NCI-H2029 treated with DMSO at 0.1 percent for 48 hours (cell line): ENCODE measurements at regions not wholly inside any gene's neighbourhood (a gene's known extent, or its start where the extent isn't known, plus 50 kb on each side); places are given as distances from the start of the nearest gene placed in this dataset.

Experiments used
- DNase-seq: peaks from one replicate; lab custom pipeline; 2025; lab: John Stamatoyannopoulos, UW

DNA sequence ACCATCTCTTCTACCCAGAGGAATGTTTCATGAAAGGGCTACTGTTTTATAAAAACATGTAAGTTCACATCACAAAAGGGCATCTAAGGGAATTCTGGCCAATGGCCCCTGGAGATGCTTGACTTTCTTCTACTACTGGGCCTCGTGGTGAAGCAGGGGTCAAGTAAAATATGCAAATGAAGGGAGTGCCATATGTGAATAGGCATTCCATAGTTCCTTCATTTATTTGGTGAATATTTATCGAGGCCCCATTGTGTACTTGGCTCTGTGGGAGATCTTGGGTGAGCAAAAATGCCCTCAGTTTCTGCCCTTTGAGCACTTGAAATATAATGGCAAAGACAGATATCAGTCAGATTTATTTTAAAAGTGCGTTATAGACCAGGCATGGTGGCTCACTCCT is 101.3 kb upstream of the CACNA2D3 start:
- no peak for DNase-seq

GRCh38 chr3:54020436-54020835 is 101.9 kb upstream of the CACNA2D3 start:
- DNase-seq: no peak

DNA sequence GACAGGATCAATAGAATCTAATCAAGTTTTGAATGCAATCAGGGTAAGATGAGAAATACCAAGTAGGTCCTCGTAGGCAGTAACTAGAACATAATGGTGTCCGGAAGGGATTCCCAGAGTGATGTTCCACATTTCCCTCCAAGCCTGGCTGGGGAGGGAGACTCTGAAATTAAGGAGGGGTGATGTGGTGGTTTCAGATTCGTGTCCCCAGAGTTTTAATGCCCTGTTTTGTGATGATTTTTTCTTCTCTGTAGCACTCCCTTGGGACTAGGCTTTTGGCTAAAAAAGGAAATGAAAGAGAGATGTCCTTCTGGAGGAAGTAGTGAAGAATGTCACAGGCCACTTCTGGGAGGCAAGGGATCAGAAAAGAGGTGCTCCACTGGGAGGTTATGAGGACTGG is 108.3 kb upstream of the CACNA2D3 start:
- no peak for DNase-seq

GRCh38 chr3:54008744-54009143 is 113.6 kb upstream of the CACNA2D3 start:
- DNase-seq: no peak

GRCh38 chr3:54008099-54008498 is 114.3 kb upstream of the CACNA2D3 start:
- no peak for DNase-seq

GRCh38 chr3:54004335-54004734 is 112.7 kb upstream of the SELENOK start:
- no peak for DNase-seq

- no peak for DNase-seq
Observed at GRCh38 chr3:54003136-54003535, 111.5 kb upstream of the SELENOK start.

DNA sequence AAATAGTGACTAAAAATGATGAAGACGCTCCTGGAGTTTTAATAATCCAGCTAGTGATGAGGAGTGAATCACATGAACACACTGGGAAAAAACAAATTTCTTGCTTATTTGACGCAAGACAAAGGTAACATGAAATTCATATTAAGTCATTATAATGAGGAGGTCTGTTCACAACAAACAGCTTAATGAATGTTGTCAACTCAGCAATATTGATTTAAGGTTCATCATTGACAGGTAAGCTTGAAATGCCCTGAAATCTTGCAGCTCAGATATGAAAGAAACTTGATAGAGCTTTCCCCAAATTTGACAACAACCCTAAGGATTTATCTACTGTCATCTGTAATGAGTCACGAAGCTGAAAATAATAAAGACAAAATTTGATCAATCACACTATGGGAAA is 108.1 kb upstream of the SELENOK start:
- DNase-seq: no peak

DNA sequence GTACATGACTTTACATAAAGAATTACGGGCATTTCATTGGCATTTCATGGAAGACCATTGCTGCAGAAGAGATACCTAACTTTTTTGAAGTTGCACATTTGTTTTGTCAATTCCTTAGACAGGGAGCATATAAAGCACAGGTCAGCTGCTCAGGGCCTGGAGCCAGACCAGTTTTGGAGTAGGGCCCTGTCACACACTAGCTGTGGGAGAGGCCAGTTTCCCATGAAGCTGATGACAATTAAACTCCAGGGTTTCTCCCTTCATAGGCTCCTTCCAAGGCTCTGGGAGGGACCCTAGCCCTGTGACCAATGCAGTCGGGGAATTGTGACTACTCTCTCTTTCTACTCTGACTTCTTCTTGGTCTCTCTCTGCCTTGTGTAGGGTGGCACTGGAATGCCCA is 107.3 kb upstream of the SELENOK start:
- no peak for DNase-seq

- no peak for DNase-seq
Observed at GRCh38 chr3:53997476-53997875, 105.8 kb upstream of the SELENOK start.

GRCh38 chr3:53996141-53996874 is 104.6 kb upstream of the SELENOK start:
- DNase-seq: no peak

- DNase-seq: no peak
Observed at GRCh38 chr3:53994986-53995603, 103.4 kb upstream of the SELENOK start.

- no peak for DNase-seq
Observed at GRCh38 chr3:53991240-53991639, 99.6 kb upstream of the SELENOK start.

DNA sequence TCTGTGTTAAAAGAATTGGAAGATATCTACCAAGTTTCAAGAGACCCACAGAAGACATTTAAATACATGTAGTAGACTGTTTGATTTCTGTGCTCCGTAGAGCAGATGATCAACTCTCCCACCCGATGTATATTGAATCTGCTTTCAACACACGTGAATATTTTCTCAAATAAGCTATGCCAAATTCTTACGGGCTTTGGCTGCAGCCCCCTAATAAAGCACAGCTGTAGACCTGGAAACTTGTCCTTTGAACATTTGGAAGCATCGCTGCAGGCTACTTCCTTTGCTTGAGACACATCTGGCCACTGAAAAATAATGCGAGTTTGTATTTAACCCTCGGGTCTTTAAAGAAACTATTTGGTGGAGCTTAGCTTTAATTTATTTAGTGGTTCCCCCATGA is 98.3 kb upstream of the SELENOK start:
- no peak for DNase-seq

GRCh38 chr3:53989451-53989850 is 97.8 kb upstream of the SELENOK start:
- DNase-seq: no peak

DNA sequence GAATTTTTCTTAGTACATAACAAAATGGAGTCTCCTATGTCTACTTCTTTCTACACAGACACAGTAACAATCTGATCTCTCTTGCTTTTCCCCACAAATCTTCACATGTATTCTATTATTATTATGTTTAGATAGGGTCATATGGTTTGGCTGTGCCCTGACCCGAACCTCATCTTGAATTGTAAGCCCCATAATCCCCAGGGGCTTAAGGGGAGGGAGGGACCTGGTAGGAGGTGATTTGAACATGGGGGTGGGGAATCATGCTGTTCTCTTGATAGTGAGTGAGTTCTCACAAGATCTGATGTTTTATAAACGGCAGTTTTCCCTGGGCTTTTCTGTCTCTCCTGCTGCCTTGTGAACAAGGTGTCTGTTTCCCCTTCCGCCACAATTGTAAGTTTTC is 86.7 kb upstream of the SELENOK start:
- DNase-seq: no peak

DNA sequence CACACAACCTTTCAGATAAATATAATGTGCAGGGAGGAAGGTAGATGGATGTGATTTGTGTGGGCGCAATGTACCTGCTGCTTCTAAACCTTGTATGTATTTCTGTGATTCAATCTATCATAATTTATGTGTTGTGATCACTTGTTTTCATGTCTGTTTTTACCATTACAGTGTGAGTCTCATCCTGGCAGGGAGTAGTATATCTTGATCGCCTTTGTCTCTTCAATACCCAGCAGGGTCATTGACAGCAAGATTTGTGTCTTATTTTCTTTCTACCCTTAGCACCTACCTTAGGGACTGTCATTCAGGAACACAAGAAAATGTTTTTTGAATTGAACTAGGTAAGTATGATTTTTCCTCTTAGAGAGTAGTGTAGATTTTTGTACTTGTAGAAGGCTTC is 83.7 kb upstream of the SELENOK start:
- DNase-seq: no peak

- no peak for DNase-seq
Observed at GRCh38 chr3:53974324-53974723, 82.7 kb upstream of the SELENOK start.

- no peak for DNase-seq
Observed at GRCh38 chr3:53973905-53974304, 82.2 kb upstream of the SELENOK start.

- no peak for DNase-seq
Observed at GRCh38 chr3:53970661-53971060, 79.0 kb upstream of the SELENOK start.

GRCh38 chr3:53969086-53969485 is 77.4 kb upstream of the SELENOK start:
- DNase-seq: no peak

DNA sequence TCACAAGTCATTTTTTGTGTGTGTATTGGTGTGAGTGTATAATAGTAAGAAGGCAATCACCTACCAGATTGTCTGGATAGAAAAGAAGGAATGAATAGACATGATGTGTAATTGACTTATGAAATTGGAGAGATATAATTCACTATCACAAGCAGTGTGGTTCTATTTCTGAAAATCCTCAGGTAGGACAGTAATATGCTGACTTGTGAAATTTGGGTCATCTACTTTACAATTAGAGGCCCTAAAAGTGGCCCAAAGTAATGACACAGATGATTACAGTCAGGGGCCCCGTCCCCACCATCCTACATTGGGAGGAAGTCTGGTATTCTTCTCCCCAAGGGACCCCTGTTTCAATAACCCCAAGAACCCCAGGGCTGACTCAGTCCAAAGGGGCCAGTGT is 73.6 kb upstream of the SELENOK start:
- DNase-seq: no peak

GRCh38 chr3:53957831-53958230 is 66.2 kb upstream of the SELENOK start:
- no peak for DNase-seq

- peak; percentile 66 for DNase-seq
Observed at GRCh38 chr3:53956586-53956985, 64.9 kb upstream of the SELENOK start.
